B cell (primary cell): ENCODE measurements at regions not wholly inside any gene's neighbourhood (a gene's known extent, or its start where the extent isn't known, plus 50 kb on each side); places are given as distances from the start of the nearest gene placed in this dataset.

Experiments used
- EZH2 ChIP-seq: IDR thresholded peaks from 2 replicates; pipeline ENCODE4 v1.6.1; 2012; ENCODE audit warnings: borderline replicate concordance, low read depth, mild to moderate bottlenecking, moderate library complexity, low read length; ENCODE audit not compliant: insufficient read depth, poor library complexity, severe bottlenecking
- TF ChIP-seq, protein P1 (sequence below): fragments of 200-600 bp; IDR thresholded peaks from one replicate; pipeline ENCODE4 v1.8.0; 2022; ENCODE audit warnings: antibody characterized with exemption, mild to moderate bottlenecking

DNA sequence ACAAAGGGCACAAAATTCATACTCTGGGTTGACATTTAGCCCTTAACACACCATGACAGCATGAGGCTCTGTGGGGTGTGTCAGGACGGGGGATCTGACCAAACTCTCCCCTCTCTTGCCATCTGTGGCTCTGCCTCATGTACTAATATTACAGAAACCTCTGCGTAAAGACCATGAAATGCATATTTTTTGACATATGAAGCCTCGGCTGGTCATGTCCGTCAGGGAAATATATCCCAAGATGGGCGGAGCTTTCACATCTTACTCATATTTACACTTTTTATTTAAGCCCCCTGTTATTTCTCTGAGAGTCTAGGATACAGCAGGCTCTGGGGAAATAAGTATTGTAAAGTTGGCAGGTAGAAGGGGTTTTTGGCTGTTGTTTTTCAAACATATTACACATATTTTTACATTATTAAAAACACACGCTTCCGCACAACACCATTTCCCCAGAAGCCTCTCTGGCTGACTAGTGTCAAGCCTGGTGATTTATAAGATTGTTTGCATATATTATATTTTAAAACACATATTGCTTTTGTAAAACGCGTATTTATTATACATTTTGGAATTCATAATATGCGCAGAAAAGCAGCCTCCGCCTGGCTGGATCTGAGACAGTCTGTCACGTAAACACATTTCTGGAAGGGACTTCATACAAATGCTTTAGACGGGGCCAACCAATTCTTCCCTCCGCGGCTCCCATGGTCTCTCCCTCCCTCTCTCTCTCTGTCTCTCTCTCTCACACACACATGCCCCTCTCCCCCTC, 237.7 kb upstream of the ZFHX3 start:
- TF ChIP-seq, protein P1, sequence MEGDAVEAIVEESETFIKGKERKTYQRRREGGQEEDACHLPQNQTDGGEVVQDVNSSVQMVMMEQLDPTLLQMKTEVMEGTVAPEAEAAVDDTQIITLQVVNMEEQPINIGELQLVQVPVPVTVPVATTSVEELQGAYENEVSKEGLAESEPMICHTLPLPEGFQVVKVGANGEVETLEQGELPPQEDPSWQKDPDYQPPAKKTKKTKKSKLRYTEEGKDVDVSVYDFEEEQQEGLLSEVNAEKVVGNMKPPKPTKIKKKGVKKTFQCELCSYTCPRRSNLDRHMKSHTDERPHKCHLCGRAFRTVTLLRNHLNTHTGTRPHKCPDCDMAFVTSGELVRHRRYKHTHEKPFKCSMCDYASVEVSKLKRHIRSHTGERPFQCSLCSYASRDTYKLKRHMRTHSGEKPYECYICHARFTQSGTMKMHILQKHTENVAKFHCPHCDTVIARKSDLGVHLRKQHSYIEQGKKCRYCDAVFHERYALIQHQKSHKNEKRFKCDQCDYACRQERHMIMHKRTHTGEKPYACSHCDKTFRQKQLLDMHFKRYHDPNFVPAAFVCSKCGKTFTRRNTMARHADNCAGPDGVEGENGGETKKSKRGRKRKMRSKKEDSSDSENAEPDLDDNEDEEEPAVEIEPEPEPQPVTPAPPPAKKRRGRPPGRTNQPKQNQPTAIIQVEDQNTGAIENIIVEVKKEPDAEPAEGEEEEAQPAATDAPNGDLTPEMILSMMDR: no peak
- TF ChIP-seq EZH2: no peak
